ENCODE measurements at regions not wholly inside any gene's neighbourhood (a gene's known extent, or its start where the extent isn't known, plus 50 kb on each side); places are given as distances from the start of the nearest gene placed in this dataset.

- TF ChIP-seq, protein P1, sequence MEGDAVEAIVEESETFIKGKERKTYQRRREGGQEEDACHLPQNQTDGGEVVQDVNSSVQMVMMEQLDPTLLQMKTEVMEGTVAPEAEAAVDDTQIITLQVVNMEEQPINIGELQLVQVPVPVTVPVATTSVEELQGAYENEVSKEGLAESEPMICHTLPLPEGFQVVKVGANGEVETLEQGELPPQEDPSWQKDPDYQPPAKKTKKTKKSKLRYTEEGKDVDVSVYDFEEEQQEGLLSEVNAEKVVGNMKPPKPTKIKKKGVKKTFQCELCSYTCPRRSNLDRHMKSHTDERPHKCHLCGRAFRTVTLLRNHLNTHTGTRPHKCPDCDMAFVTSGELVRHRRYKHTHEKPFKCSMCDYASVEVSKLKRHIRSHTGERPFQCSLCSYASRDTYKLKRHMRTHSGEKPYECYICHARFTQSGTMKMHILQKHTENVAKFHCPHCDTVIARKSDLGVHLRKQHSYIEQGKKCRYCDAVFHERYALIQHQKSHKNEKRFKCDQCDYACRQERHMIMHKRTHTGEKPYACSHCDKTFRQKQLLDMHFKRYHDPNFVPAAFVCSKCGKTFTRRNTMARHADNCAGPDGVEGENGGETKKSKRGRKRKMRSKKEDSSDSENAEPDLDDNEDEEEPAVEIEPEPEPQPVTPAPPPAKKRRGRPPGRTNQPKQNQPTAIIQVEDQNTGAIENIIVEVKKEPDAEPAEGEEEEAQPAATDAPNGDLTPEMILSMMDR (IDR thresholded peaks at IDR 0.05), result no peak
- H3K27me3 Mint-ChIP-seq, result no peaks in the 10 kb centered on the region
- DNase-seq, result no peak
- no peaks in the 10 kb centered on the region for H3K4me1 Mint-ChIP-seq
- H3K9me3 Mint-ChIP-seq, result no peaks in the 10 kb centered on the region
- ChIA-PET CTCF (no interaction called here), POLR2A (no interaction called here)
- H3K27ac Mint-ChIP-seq, result no peak overlapping the region
- H3K4me3 Mint-ChIP-seq, result no peak overlapping the region
- ATAC-seq (ENCODE audit: low read depth), result no peak
- H3K36me3 Mint-ChIP-seq (ENCODE audit: low read depth), result no peaks in the 10 kb centered on the region
- intact Hi-C loops (cut with micrococcal nuclease), result no loop called here
Measured at GRCh38 chr1:61518670-61519400, 206.1 kb downstream of the TM2D1 start.

- no peaks in the 10 kb centered on the region for H3K27me3 Mint-ChIP-seq
Measured at GRCh38 chr1:61517345-61517744, 207.6 kb downstream of the TM2D1 start.

DNA sequence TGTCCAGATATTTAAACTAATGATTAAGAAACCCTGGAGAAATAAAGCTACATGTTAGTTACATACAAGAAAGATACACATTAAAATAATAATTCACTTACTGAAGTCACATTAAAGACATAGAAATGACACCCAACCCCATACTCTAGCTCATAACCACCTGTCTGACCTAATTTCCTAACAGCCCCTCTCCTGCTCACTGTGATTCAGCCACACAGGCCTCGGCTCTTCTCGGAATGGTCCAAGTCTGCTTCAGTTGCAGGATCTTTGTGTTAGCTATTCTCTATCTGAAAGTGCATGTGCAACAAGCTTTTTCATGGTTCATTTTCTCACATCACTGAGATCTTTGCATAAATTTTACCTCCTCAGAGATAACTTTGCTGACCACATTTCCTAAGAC is 209.8 kb downstream of the TM2D1 start:
- DNase-seq, result no peak
- Mint-ChIP-seq H3K27ac (no peak overlapping the region), H3K27me3 (no peaks in the 10 kb centered on the region), H3K36me3 (ENCODE audit: low read depth) (no peaks in the 10 kb centered on the region), H3K4me1 (no peaks in the 10 kb centered on the region), H3K4me3 (no peak overlapping the region), H3K9me3 (no peaks in the 10 kb centered on the region)
- ChIA-PET POLR2A (no interaction called here), CTCF (no interaction called here)
- intact Hi-C loops (cut with micrococcal nuclease), result no loop called here
- ATAC-seq (ENCODE audit: low read depth), result no peak
- TF ChIP-seq, protein P1 (IDR thresholded peaks at IDR 0.05), result no peak

More at GRCh38 chr1:61517345-61517744, 207.6 kb downstream of the TM2D1 start:
- Mint-ChIP-seq H3K4me1 (no peaks in the 10 kb centered on the region), H3K27ac (no peak overlapping the region), H3K9me3 (no peaks in the 10 kb centered on the region), H3K36me3 (ENCODE audit: low read depth) (no peaks in the 10 kb centered on the region), H3K4me3 (no peak overlapping the region)
- POLR2A ChIA-PET, result no interaction called here
- ATAC-seq (ENCODE audit: low read depth), result no peak
- CTCF ChIA-PET, result no interaction called here
- TF ChIP-seq, protein P1 (IDR thresholded peaks at IDR 0.05), result no peak
- intact Hi-C loops (cut with micrococcal nuclease), result no loop called here
- DNase-seq, result no peak

Data from activated B cell treated with CpG ODN at 0.5 μM for 24 hours (primary cell).